ENCODE measurements at regions not wholly inside any gene's neighbourhood (a gene's known extent, or its start where the extent isn't known, plus 50 kb on each side); places are given as distances from the start of the nearest gene placed in this dataset.

- DNase-seq (ENCODE audit: low spot score) (no peak), ATAC-seq (no peak)
- Mint-ChIP-seq H3K4me1 (no peaks in the 10 kb centered on the region), H3K36me3 (no peaks in the 10 kb centered on the region), H3K9me3 (peaks cover 7% of the 10 kb centered on the region), H3K27me3 (ENCODE audit: low read depth) (no peaks in the 10 kb centered on the region), H3K4me3 (no peak overlapping the region), H3K27ac (no peak overlapping the region)
- POLR2A ChIA-PET, result no interaction called here
- CTCF ChIA-PET, result no interaction called here
- no peak for TF ChIP-seq ZNF416 (CRISPR knock-in tag; IDR thresholded peaks at IDR 0.05)
- TF ChIP-seq CTCF (IDR thresholded peaks at IDR 0.05), result no peak
- no peak for TF ChIP-seq USF1 (CRISPR knock-in tag; IDR thresholded peaks at IDR 0.05)
- TF ChIP-seq USF2 (CRISPR knock-in tag; IDR thresholded peaks at IDR 0.05), result no peak
- no peak for TF ChIP-seq ATF6 (CRISPR knock-in tag; IDR thresholded peaks at IDR 0.05)
- TF ChIP-seq PREB (CRISPR knock-in tag; IDR thresholded peaks at IDR 0.05; ENCODE audit: borderline replicate concordance), result no peak
- TF ChIP-seq CBFB (CRISPR knock-in tag; IDR thresholded peaks at IDR 0.05; ENCODE audit: low read depth), result no peak
- no peak for TF ChIP-seq FOXP1 (CRISPR knock-in tag; IDR thresholded peaks at IDR 0.05; ENCODE audit: borderline replicate concordance)
- TF ChIP-seq FOXK1 (CRISPR knock-in tag; IDR thresholded peaks at IDR 0.05), result no peak
- no peak for TF ChIP-seq AR (CRISPR knock-in tag; IDR thresholded peaks at IDR 0.05)
- TF ChIP-seq FOXP4 (CRISPR knock-in tag; IDR thresholded peaks at IDR 0.05), result no peak
- TF ChIP-seq PRRX2 (CRISPR knock-in tag; IDR thresholded peaks at IDR 0.05), result no peak
These were observed 290.0 kb upstream of the JAG1 start for GRCh38 chr20:10963717-10964266.

GRCh38 chr20:10965936-10966470, 292.2 kb upstream of the JAG1 start:
- CTCF ChIA-PET, result no interaction called here
- ATAC-seq, result no peak
- H3K9me3 Mint-ChIP-seq, result peaks cover 9% of the 10 kb centered on the region
- no peak for TF ChIP-seq ZNF232 (CRISPR knock-in tag; IDR thresholded peaks at IDR 0.05)
- TF ChIP-seq AFF4 (CRISPR knock-in tag; IDR thresholded peaks at IDR 0.05; ENCODE audit: borderline replicate concordance), result no peak
- no peak for TF ChIP-seq ZNF317 (CRISPR knock-in tag; IDR thresholded peaks at IDR 0.05; ENCODE audit: borderline replicate concordance, low read depth)
- TF ChIP-seq TP53 (CRISPR knock-in tag; IDR thresholded peaks at IDR 0.05), result no peak
- no peak for TF ChIP-seq CDX4 (CRISPR knock-in tag; IDR thresholded peaks at IDR 0.05; ENCODE audit: borderline replicate concordance)
- no peak for TF ChIP-seq TCF7 (CRISPR knock-in tag; IDR thresholded peaks at IDR 0.05; ENCODE audit: low read depth)

More at GRCh38 chr20:10965936-10966470, 292.2 kb upstream of the JAG1 start:
- H3K4me3 Mint-ChIP-seq, result no peak overlapping the region
- H3K27ac Mint-ChIP-seq, result no peak overlapping the region
- H3K4me1 Mint-ChIP-seq, result no peaks in the 10 kb centered on the region
- H3K27me3 Mint-ChIP-seq (ENCODE audit: low read depth), result no peaks in the 10 kb centered on the region
- POLR2A ChIA-PET, result no interaction called here
- no peak for DNase-seq (ENCODE audit: low spot score)
- H3K36me3 Mint-ChIP-seq, result no peaks in the 10 kb centered on the region
